Right atrium auricular region (tissue), 2 donors: ENCODE measurements at regions not wholly inside any gene's neighbourhood (a gene's known extent, or its start where the extent isn't known, plus 50 kb on each side); places are given as distances from the start of the nearest gene placed in this dataset.

Experiments used
- DNase-seq: peaks from one replicate; pipeline ENCODE4 v3.0.0-alpha.2; 2019; ENCODE audit warnings: low spot score
- H3K27ac ChIP-seq, 2 donors: fragments of 200-600 bp; sonication (generic); 1 replicate in 1 of 2; 2 replicates in 1 of 2; pipeline ENCODE4 v1.5.1; 2016 to 2019
- H3K27me3 ChIP-seq, 2 donors: fragments of 200-600 bp; sonication (generic); one replicate each; pipeline versions ENCODE4 v1.5.1 to v1.6.0; 2017 to 2019
- H3K36me3 ChIP-seq: fragments of 200-600 bp; sonication (generic); one replicate; pipeline ENCODE4 v1.5.1; 2016
- H3K4me1 ChIP-seq, 2 donors: fragments of 200-600 bp; sonication (generic); one replicate each; pipeline versions ENCODE4 v1.5.1 to v1.6.0; 2017 to 2019
- H3K4me3 ChIP-seq, 2 donors: fragments of 200-600 bp; sonication (generic); 1 replicate in 1 of 2; 2 replicates in 1 of 2; pipeline ENCODE4 v1.5.1; 2017 to 2019; ENCODE audit warnings: mild to moderate bottlenecking in 1 of 2, moderate library complexity in 1 of 2
- H3K9me3 ChIP-seq, 2 donors: fragments of 200-600 bp; sonication (generic); one replicate each; pipeline ENCODE4 v1.5.1; 2019
- TF ChIP-seq, protein P1 (sequence below), 2 donors: fragments of 200-600 bp; sonication (generic); IDR thresholded peaks; one replicate each; pipeline ENCODE4 v1.5.1; 2019; ENCODE audit warnings: antibody characterized with exemption in 2 of 2

DNA sequence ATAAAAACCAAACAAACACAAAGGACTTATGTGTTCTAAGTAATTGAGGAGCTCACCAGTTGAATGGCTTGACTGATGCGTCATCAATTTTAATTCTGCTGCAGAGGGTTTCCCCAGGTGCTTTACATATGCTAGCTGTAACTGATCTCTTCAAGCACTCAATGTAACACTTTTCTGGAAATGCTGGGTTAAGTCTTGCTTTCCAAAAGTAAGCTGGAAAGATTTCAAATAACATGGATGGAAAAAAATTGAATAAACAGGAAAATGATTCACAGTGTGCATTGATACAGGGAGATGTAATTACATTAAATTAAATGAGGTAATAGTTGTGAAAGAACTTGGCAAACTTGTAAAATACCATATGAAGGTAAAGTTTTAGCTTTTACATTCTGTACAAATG is 186.7 kb upstream of the WDFY3 start:
- Histone ChIP-seq H3K4me3 (no peak overlapping the region), H3K27me3 (no peaks in the 10 kb centered on the region), H3K27ac (no peak overlapping the region), H3K36me3 (no peaks in the 10 kb centered on the region), H3K4me1 (peaks cover 0 to 7% of the 10 kb centered on the region in 2 donors), H3K9me3 (no peaks in the 10 kb centered on the region)
- DNase-seq, result no peak
- TF ChIP-seq, protein P1, sequence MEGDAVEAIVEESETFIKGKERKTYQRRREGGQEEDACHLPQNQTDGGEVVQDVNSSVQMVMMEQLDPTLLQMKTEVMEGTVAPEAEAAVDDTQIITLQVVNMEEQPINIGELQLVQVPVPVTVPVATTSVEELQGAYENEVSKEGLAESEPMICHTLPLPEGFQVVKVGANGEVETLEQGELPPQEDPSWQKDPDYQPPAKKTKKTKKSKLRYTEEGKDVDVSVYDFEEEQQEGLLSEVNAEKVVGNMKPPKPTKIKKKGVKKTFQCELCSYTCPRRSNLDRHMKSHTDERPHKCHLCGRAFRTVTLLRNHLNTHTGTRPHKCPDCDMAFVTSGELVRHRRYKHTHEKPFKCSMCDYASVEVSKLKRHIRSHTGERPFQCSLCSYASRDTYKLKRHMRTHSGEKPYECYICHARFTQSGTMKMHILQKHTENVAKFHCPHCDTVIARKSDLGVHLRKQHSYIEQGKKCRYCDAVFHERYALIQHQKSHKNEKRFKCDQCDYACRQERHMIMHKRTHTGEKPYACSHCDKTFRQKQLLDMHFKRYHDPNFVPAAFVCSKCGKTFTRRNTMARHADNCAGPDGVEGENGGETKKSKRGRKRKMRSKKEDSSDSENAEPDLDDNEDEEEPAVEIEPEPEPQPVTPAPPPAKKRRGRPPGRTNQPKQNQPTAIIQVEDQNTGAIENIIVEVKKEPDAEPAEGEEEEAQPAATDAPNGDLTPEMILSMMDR (IDR thresholded peaks at IDR 0.05), result no peak

DNA sequence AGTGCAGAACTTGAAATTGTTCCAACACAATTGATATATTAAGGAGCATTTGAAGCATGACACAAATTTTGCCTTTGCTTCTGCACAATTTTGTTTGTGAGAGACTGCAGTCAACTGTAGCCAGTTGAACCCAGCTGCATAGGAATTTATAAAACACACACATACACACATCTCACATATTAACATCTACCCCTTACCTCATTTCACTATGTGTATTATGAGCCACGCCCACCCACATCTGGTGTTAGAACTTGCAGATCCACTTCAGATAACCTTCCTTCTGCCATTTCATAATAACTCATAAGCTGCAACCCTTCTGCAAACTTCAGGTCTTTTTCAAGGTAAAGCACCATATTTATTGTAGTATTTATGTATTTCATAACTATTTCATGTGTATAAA is 188.1 kb upstream of the WDFY3 start:
- Histone ChIP-seq H3K27ac (no peak overlapping the region), H3K36me3 (no peaks in the 10 kb centered on the region), H3K4me1 (peaks cover 0 to 5% of the 10 kb centered on the region in 2 donors), H3K9me3 (no peaks in the 10 kb centered on the region), H3K27me3 (no peaks in the 10 kb centered on the region), H3K4me3 (no peak overlapping the region)
- DNase-seq, result no peak
- TF ChIP-seq, protein P1 (IDR thresholded peaks at IDR 0.05), result no peak

DNA sequence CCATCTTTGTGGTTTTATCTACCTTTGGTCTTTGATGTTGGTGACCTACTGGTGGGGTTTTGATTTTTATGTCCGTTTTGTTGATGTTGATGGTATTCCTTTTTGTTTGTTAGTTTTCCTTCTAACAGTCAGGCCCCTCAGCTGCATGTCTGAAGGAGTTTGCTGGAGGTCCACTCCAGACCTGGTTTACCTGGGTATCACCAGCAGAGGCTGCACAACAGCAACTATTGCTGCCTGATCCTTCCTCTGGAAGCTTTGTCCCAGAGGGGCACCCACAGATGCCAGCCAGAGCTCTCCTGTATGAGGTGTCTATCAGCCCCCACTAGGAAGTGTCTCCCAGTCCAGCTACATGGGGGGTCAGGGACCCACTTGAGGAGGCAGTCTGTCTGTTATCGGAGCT is 199.3 kb upstream of the WDFY3 start:
- TF ChIP-seq, protein P1 (IDR thresholded peaks at IDR 0.05), result no peak

DNA sequence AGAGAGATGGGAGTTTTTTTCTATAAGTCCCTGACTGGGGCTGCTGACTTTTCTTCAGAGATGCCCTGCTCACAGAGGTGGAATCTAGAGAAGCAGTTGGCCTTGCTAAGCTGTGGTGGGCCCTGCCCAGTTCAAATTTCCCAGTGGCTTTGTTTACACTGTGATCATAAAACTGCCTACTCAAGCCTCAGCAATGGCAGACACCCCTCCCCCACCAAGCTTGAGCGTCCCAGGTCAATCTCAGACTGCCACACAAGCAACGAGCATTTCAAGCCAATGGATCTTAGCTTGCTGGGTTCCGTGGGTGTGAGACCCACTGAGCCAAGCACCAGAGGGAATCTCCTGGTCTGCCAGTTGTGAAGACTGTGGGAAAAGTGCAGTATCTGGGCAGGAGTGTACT is 199.8 kb upstream of the WDFY3 start:
- no peak for DNase-seq
- TF ChIP-seq, protein P1 (IDR thresholded peaks at IDR 0.05), result no peak
- no peaks in the 10 kb centered on the region for H3K27me3 ChIP-seq

More for the DNA sequence above, 199.3 kb upstream of the WDFY3 start:
- no peaks in the 10 kb centered on the region for H3K36me3 ChIP-seq
- no peak overlapping the region for H3K4me3 ChIP-seq
- no peaks in the 10 kb centered on the region for H3K9me3 ChIP-seq
- H3K27me3 ChIP-seq, result no peaks in the 10 kb centered on the region
- H3K27ac ChIP-seq, result no peak overlapping the region
- DNase-seq, result no peak
- no peaks in the 10 kb centered on the region for H3K4me1 ChIP-seq

DNA sequence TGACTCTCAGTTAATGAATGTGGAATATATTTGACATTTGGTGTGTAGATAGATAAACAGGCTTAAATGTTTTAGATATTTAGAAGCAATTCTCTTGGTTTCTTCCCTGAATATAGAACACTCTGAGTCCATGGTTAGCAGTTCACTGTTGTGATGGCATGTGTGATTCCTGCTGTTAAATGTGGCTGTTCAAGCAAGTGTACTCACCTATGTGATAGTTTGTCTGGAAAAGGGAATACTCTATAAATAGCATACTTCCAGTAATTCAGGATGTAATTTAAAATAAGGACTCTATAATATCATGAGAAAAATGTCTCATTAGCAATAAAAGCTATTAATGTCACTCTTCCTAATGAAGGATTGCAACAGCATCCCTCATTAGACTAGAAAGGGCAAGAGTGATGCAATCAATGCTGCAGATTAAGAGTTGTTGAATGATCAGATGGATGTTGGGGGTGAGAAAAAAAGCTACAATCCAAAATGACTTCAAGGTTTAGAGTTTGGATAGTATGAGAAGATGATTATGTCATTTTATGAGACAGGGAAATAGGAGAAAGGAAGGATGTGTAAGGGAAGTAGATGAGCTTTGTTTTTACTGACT is 201.8 kb upstream of the WDFY3 start:
- Histone ChIP-seq H3K27me3 (no peaks in the 10 kb centered on the region), H3K27ac (no peak overlapping the region), H3K9me3 (no peaks in the 10 kb centered on the region), H3K36me3 (no peaks in the 10 kb centered on the region), H3K4me3 (no peak overlapping the region), H3K4me1 (no peaks in the 10 kb centered on the region)
- DNase-seq, result no peak
- TF ChIP-seq, protein P1 (IDR thresholded peaks at IDR 0.05), result no peak

More for the DNA sequence above, 199.8 kb upstream of the WDFY3 start:
- H3K27ac ChIP-seq, result no peak overlapping the region
- no peak overlapping the region for H3K4me3 ChIP-seq
- H3K4me1 ChIP-seq, result no peaks in the 10 kb centered on the region
- no peaks in the 10 kb centered on the region for H3K9me3 ChIP-seq
- no peaks in the 10 kb centered on the region for H3K36me3 ChIP-seq

DNA sequence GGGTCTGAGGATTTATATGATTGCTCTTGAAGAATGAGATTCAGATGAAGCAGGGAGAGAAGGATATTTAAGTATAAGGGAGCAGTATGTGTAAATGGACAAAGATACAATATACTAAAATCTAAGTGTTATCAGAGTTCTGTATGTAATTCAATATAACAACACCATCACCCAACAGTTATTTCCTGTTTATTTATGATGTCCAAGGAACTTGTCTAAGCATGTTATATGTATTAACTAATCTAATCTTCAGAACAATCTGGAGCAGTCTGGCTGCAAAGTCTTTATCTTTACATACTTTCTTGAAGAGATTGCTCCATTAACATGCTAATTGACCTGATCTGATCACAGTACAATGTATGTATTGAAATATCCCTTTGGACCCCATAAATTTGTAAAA is 203.8 kb upstream of the WDFY3 start:
- no peak for DNase-seq
- no peaks in the 10 kb centered on the region for H3K36me3 ChIP-seq
- TF ChIP-seq, protein P1 (IDR thresholded peaks at IDR 0.05), result no peak

More for the DNA sequence above, 203.8 kb upstream of the WDFY3 start:
- H3K27ac ChIP-seq, result no peak overlapping the region
- H3K27me3 ChIP-seq, result no peaks in the 10 kb centered on the region
- peaks cover 0 to 8% of the 10 kb centered on the region in 2 donors for H3K9me3 ChIP-seq
- no peak overlapping the region for H3K4me3 ChIP-seq
- H3K4me1 ChIP-seq, result no peaks in the 10 kb centered on the region
